ENCODE measurements at regions not wholly inside any gene's neighbourhood (a gene's known extent, or its start where the extent isn't known, plus 50 kb on each side); places are given as distances from the start of the nearest gene placed in this dataset.
"Not testable (repeated sequence)": the region's sequence is repeated elsewhere in the genome, so short reads cannot be mapped to it uniquely, and the experiment has no call there.

- Mint-ChIP-seq H3K27me3 (peaks cover 0 to 20% of the 10 kb centered on the region in 2 donors), H3K27ac (no peak overlapping the region)
These were observed 286.4 kb upstream of the TNC start for GRCh38 chr9:115404311-115404710.

GRCh38 chr9:115411516-115411915 is 293.6 kb upstream of the TNC start:
- peaks cover 4% of the 10 kb centered on the region for H3K36me3 Mint-ChIP-seq
- peaks cover 11% of the 10 kb centered on the region for H3K9me3 Mint-ChIP-seq
- no peak for ATAC-seq
- no peaks in the 10 kb centered on the region for H3K4me1 Mint-ChIP-seq (ENCODE audit: low read depth in 2 of 2)
- H3K27ac Mint-ChIP-seq = no peak overlapping the region
- no peak for DNase-seq (ENCODE audit: low spot score)
- H3K4me3 Mint-ChIP-seq = no peak overlapping the region
- peaks cover 0 to 17% of the 10 kb centered on the region in 2 donors for H3K27me3 Mint-ChIP-seq

More at GRCh38 chr9:115404311-115404710, 286.4 kb upstream of the TNC start:
- DNase-seq (ENCODE audit: low spot score) (no peak), ATAC-seq (no peak)
- Mint-ChIP-seq H3K9me3 (peaks cover 5% of the 10 kb centered on the region), H3K36me3 (peaks cover 4% of the 10 kb centered on the region), H3K4me1 (ENCODE audit: low read depth in 2 of 2) (no peaks in the 10 kb centered on the region), H3K4me3 (no peak overlapping the region)

DNA sequence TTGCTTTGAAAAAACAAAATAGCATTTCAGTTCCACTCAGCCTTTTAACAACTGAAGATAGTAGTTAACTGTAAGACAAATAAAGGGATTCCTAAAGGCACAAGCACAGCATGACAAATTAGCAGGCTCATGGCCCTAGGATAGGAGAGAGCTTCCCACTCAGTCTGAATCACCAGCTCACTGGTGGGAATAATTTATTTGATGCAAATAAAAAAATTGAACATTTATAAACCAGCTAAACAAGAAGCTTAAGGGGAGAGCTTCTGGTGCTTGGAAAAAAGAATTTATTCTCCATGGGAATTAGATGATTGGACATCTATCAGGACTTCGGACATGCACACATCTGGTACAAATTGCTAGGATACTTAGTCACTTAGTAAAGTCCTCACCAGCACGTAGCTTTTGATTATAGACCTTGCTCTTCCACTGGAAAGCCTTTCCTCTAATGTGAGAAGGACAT is 294.1 kb upstream of the TNC start:
- DNase-seq (ENCODE audit: low spot score) (no peak), ATAC-seq (no peak)
- no peaks in the 10 kb centered on the region for H3K4me1 Mint-ChIP-seq (ENCODE audit: low read depth in 2 of 2)
- peaks cover 4% of the 10 kb centered on the region for H3K36me3 Mint-ChIP-seq
- H3K4me3 Mint-ChIP-seq = no peak overlapping the region
- no peak overlapping the region for H3K27ac Mint-ChIP-seq
- H3K27me3 Mint-ChIP-seq = peaks cover 0 to 16% of the 10 kb centered on the region in 2 donors
- peaks cover 11% of the 10 kb centered on the region for H3K9me3 Mint-ChIP-seq

DNA sequence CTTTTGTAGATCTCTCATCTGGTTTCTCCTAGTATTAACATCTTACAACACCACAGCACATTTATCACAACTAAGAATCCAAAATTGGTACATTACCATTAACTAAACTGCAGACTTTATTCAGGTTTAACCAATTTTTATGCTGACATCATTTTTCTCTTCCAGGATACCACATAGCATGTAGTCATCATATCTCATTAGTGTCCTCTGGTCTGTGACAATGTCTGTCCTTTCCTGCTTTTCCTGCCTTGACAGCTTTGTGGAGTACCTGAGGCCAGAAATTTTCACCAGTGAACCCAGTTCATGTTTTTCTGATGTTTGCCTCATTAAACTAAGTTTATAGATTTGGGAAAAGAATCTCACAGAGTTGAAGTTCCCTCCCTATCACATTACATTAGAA is 294.7 kb upstream of the TNC start:
- Mint-ChIP-seq H3K27me3 (peaks cover 0 to 16% of the 10 kb centered on the region in 2 donors), H3K9me3 (peaks cover 11% of the 10 kb centered on the region), H3K4me1 (ENCODE audit: low read depth in 2 of 2) (no peaks in the 10 kb centered on the region), H3K27ac (no peak overlapping the region), H3K36me3 (peaks cover 4% of the 10 kb centered on the region), H3K4me3 (no peak overlapping the region)
- DNase-seq (ENCODE audit: low spot score) (no peak), ATAC-seq (no peak)

DNA sequence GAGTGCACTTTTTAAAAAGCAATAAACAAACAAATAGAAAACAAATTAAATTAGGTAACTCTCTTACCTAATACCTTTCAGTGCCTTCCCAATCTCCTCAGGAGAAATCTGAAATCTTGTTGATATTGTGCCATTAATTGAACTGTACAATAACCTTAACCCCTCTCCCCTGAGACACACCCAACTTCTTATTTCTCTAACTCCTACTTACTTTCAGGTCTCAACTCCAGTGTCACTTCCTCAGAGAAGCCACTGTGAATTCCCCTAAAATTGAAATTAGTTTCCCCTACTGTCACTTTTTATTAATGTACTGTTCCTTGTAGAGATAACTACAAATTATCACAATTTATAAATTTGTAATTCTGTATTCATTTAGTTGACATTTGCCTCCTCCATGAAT is 295.3 kb upstream of the TNC start:
- no peak for DNase-seq (ENCODE audit: low spot score)
- no peaks in the 10 kb centered on the region for H3K4me1 Mint-ChIP-seq (ENCODE audit: low read depth in 2 of 2)

DNA sequence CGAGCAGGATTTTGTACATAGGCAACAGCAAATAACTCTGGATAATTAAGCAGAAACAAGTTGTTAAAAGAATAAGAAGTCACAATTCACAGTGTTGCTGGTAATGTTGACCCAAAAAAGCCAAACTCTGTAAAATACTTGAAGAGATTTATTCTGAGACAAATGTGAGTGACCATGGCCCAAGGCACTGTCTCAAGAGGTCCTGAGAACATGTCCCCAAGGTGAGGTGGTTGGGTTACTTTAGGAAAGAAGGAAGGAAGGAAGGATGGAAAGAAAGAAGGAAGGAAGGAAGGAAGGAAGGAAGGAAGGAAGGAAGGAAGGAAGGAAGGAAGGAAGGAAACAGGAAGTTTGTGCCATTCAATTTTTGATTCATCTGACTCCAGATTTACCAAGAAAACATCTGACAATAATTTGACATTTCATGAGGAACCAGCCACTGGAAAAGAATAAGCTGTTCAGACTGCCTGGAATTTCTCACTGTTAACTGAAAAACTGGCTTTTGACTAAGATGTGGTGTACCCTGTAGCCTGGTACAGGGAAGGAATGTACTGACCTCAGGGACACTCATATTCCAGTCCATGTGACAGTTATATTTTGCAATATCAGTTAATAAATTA is 295.9 kb upstream of the TNC start:
- ATAC-seq = no peak
- Mint-ChIP-seq H3K27me3 (peaks cover 0 to 6% of the 10 kb centered on the region in 2 donors), H3K27ac (no peak overlapping the region)

More for the DNA sequence above, 295.3 kb upstream of the TNC start:
- Mint-ChIP-seq H3K9me3 (peaks cover 11% of the 10 kb centered on the region), H3K27me3 (peaks cover 0 to 12% of the 10 kb centered on the region in 2 donors), H3K4me3 (no peak overlapping the region), H3K27ac (no peak overlapping the region), H3K36me3 (peaks cover under 1% of the 10 kb centered on the region)
- ATAC-seq = no peak

GRCh38 chr9:115414561-115414960 is 296.6 kb upstream of the TNC start:
- no peak for ATAC-seq
- DNase-seq (ENCODE audit: low spot score) = no peak

More for the DNA sequence above, 295.9 kb upstream of the TNC start:
- H3K36me3 Mint-ChIP-seq = no peaks in the 10 kb centered on the region
- peaks cover 9% of the 10 kb centered on the region for H3K9me3 Mint-ChIP-seq
- no peak for DNase-seq (ENCODE audit: low spot score)
- H3K4me3 Mint-ChIP-seq = no peak overlapping the region
- H3K4me1 Mint-ChIP-seq (ENCODE audit: low read depth in 2 of 2) = no peaks in the 10 kb centered on the region

DNA sequence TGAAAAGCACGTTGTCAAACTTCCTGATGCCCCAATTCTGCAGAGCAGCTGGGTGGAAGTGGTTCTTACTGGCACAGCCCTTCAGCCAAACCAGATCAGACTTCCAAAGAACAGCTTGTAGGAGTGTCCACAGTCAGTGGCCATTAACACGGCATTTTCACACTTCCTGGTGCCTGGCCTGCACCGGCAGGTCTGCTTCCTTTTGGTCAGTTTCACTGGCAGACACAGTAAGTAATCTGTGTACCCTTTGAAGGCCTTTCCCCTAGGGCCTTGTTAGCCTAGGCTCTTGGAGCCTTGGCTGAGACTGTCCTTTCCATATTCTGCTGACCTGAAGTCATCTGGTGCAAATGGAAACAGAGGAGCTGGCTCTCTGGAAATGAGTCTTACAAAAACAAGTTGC is 297.5 kb upstream of the TNC start:
- ATAC-seq (no peak), DNase-seq (ENCODE audit: low spot score) (no peak)
- Mint-ChIP-seq H3K4me1 (ENCODE audit: low read depth in 2 of 2) (no peaks in the 10 kb centered on the region), H3K9me3 (peaks cover 5% of the 10 kb centered on the region), H3K27me3 (no peaks in the 10 kb centered on the region), H3K27ac (no peak overlapping the region), H3K4me3 (no peak overlapping the region), H3K36me3 (no peaks in the 10 kb centered on the region)

More at GRCh38 chr9:115414561-115414960, 296.6 kb upstream of the TNC start:
- Mint-ChIP-seq H3K4me3 (no peak overlapping the region), H3K9me3 (peaks cover 5% of the 10 kb centered on the region), H3K27ac (no peak overlapping the region), H3K36me3 (no peaks in the 10 kb centered on the region), H3K4me1 (ENCODE audit: low read depth in 2 of 2) (no peaks in the 10 kb centered on the region), H3K27me3 (no peaks in the 10 kb centered on the region)

DNA sequence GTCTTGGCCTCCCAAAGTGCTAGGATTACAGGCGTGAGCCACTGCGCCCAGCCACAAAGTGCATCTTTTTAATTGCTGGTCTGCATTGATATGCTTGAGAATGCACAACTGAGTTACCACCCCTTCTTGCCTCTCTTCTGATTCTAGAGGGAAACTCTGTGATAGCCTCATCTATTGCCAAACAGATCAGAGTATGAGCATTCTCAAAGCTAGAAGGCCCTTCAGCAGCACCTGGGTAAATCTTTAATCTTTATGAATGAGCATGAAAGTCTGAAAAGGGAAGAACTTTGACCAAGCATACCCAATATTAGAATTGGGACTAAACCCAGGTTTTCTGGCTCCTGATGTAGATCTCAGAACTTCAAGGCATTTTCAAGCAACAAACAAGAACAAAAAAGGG is 298.3 kb upstream of the TNC start:
- ATAC-seq = no peak
- H3K27ac Mint-ChIP-seq = no peak overlapping the region
- H3K36me3 Mint-ChIP-seq = no peaks in the 10 kb centered on the region
- H3K4me3 Mint-ChIP-seq = no peak overlapping the region
- no peak for DNase-seq (ENCODE audit: low spot score)
- H3K4me1 Mint-ChIP-seq (ENCODE audit: low read depth in 2 of 2) = no peaks in the 10 kb centered on the region
- H3K9me3 Mint-ChIP-seq = peaks cover 5% of the 10 kb centered on the region
- no peaks in the 10 kb centered on the region for H3K27me3 Mint-ChIP-seq

DNA sequence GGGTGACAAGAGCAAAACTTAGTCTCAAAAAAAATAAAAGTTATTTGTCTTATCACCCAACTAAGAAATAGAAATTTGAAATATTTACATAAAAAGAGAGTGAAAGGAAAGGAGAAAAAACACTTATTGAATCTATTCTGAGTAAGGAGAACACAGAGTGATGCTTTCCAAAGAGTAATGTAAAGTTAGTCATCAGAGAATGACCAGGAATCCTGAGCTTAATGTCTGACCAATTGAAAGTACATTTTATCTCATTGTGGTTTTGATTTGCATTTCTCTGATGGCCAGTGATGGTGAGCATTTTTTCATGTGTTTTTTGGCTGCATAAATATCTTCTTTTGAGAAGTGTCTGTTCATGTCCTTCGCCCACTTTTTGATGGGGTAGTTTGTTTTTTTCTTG is 300.2 kb upstream of the TNC start:
- H3K4me1 Mint-ChIP-seq (ENCODE audit: low read depth in 2 of 2); H3K36me3 Mint-ChIP-seq; H3K9me3 Mint-ChIP-seq; H3K27ac Mint-ChIP-seq; H3K27me3 Mint-ChIP-seq; ATAC-seq; H3K4me3 Mint-ChIP-seq; DNase-seq (ENCODE audit: low spot score): not testable (repeated sequence)

- Mint-ChIP-seq H3K36me3 (no peaks in the 10 kb centered on the region), H3K27me3 (no peaks in the 10 kb centered on the region)
- no peak for ATAC-seq
These were observed 305.0 kb upstream of the TNC start for GRCh38 chr9:115422932-115423440.

DNA sequence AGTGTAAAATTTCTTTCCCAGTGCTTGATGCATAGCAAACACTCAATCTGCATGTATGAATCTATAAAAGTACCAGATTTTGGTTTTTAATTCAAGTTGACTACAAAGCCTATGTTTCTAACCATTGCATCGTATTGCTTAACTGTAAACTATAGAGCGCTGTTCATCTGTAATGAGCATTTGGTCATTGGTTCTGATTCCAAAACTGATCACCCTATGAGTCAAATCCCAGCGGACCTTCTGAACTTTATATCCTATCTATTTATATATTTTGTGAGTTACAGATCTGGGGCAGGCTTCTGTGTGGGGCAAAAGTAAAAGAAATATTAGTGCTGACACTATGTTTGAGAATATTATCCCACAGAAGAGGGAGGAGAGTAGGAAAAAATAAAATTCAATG is 305.7 kb upstream of the TNC start:
- no peak for ATAC-seq

More at GRCh38 chr9:115422932-115423440, 305.0 kb upstream of the TNC start:
- no peak overlapping the region for H3K27ac Mint-ChIP-seq
- H3K9me3 Mint-ChIP-seq = peaks cover 4% of the 10 kb centered on the region
- no peak overlapping the region for H3K4me3 Mint-ChIP-seq
- H3K4me1 Mint-ChIP-seq (ENCODE audit: low read depth in 2 of 2) = no peaks in the 10 kb centered on the region
- no peak for DNase-seq (ENCODE audit: low spot score)

DNA sequence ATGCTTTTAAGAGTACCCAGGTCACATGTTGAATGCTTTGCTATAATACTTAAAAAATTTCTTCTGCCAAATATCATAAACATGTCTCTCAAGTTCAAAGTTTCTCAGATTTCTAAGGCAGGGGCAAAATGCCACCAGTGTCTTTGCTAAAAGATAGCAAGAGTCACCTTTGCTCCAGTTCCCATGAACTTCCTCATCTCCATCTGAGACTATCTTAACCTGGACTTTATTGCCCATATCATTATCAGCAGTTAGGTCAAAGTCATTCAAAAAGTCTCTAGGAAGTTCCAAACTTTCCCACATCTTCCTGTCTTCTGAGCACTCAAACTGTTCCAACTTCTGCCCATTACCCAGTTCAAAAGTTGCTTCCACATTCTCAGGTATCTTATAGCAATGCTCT is 307.6 kb upstream of the TNC start:
- Mint-ChIP-seq H3K36me3 (no peaks in the 10 kb centered on the region), H3K4me1 (ENCODE audit: low read depth in 2 of 2) (no peaks in the 10 kb centered on the region), H3K27ac (no peak overlapping the region), H3K9me3 (peaks cover 4% of the 10 kb centered on the region), H3K4me3 (no peak overlapping the region), H3K27me3 (no peaks in the 10 kb centered on the region)
- no peak for DNase-seq (ENCODE audit: low spot score)
- no peak for ATAC-seq

More for the DNA sequence above, 305.7 kb upstream of the TNC start:
- DNase-seq (ENCODE audit: low spot score) = no peak
- H3K4me3 Mint-ChIP-seq = no peak overlapping the region
- H3K27me3 Mint-ChIP-seq = no peaks in the 10 kb centered on the region
- H3K4me1 Mint-ChIP-seq (ENCODE audit: low read depth in 2 of 2) = no peaks in the 10 kb centered on the region
- H3K27ac Mint-ChIP-seq = no peak overlapping the region
- H3K36me3 Mint-ChIP-seq = no peaks in the 10 kb centered on the region
- H3K9me3 Mint-ChIP-seq = peaks cover 4% of the 10 kb centered on the region

DNA sequence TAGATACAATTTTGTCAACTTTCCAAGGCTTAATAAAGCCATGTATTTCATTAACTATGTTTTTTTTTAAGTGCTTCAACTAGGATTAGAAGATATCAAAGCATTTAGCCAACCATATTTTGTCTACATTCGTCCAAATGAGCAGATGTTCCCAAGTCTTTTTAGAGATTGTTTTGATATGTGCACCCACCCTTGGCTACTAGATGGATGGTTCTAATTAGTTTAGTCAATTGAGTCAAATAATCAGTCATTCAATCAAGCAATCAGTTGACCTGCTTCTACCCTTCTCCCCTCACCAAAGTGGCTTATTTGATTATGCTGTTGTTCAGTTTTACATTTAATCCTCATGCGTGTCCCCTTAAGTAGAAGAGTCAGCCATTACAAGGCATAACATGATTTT is 319.5 kb upstream of the TNC start:
- DNase-seq (ENCODE audit: low spot score) (no peak), ATAC-seq (no peak)
- Mint-ChIP-seq H3K36me3 (no peaks in the 10 kb centered on the region), H3K9me3 (no peaks in the 10 kb centered on the region), H3K4me1 (ENCODE audit: low read depth in 2 of 2) (no peaks in the 10 kb centered on the region), H3K4me3 (no peak overlapping the region), H3K27me3 (no peaks in the 10 kb centered on the region), H3K27ac (no peak overlapping the region)

DNA sequence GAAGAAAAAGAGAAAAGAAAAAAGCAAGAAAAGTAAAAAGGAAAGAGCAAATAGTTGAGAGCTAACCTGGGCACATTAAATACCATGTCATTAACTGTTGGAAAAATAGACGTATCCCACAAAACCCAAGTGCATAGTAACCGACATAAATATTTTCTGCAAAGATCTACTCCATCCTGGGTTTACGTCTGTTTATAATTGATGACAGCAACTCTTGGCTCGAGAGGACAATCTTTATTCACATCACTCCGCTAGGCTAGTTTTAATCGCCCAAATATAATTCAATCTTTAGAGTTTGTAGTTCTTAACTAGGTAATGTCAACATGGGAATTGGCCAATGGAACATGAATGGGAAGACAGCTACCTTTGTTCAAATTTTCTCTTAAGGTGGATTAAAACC is 321.7 kb upstream of the TNC start:
- Mint-ChIP-seq H3K36me3 (no peaks in the 10 kb centered on the region), H3K27me3 (no peaks in the 10 kb centered on the region), H3K4me3 (no peak overlapping the region), H3K4me1 (ENCODE audit: low read depth in 2 of 2) (no peaks in the 10 kb centered on the region), H3K27ac (no peak overlapping the region), H3K9me3 (peaks cover 3% of the 10 kb centered on the region)
- ATAC-seq (no peak), DNase-seq (ENCODE audit: low spot score) (no peak)

Measured in natural killer cell treated with Interleukin-12 subunit alpha and Interleukin-12 subunit beta and Interleukin-15 and Interleukin-18, amount 100 ng/mL, for 72 hours (primary cell).